A549 (cell line): ENCODE measurements at regions not wholly inside any gene's neighbourhood (a gene's known extent, or its start where the extent isn't known, plus 50 kb on each side); places are given as distances from the start of the nearest gene placed in this dataset.

Experiments
- ATAC-seq, 2 experiments: fragments of 200-7000 bp in 1 of 2; fragments of >200 bp in 1 of 2; cut with Nextera tagmentation in 1 of 2; cut with Tn5 transposase in 1 of 2; 3 replicates each; pipeline versions ENCODE4 v1.8.0 to v1.9.1; 2018 to 2020; ENCODE audit warnings: mild to moderate bottlenecking in 1 of 2, moderate library complexity in 1 of 2
- CTCF ChIA-PET: fragments of 300-600 bp; sonication (Branson Sonifier 250); formaldehyde crosslinking; extraction: SDS; loops from one replicate; lab custom pipeline; 2021; ENCODE audit warnings: antibody characterized with exemption, inconsistent platforms; lab: Yijun Ruan, JAX
- POLR2A ChIA-PET: fragments of 350-600 bp; formaldehyde crosslinking; extraction: SDS; loops from one replicate; lab custom pipeline; 2021; ENCODE audit warnings: antibody characterized with exemption, inconsistent platforms; lab: Yijun Ruan, JAX
- DNase-seq, 2 experiments: peaks; one replicate each; pipeline versions ENCODE4 v3.0.0 to v3.0.0-alpha.2; 2011 to 2016; ENCODE audit warnings: low read depth in 1 of 2, low spot score in 1 of 2
- FAIRE-seq: peaks from 2 replicates; lab custom pipeline; 2011; peaks lifted over from hg19 to GRCh38; lab: Jason Lieb, UNC
- H3K27ac ChIP-seq, 2 experiments: fragments of >200 bp; sonication (Bioruptor Twin); formaldehyde crosslinking; 3 replicates each; pipeline ENCODE4 v1.5.1; 2016 to 2017
- H3K4me1 ChIP-seq: fragments of >200 bp; sonication (Bioruptor Twin); formaldehyde crosslinking; 3 replicates; pipeline ENCODE4 v1.6.1; 2016
- H3K4me2 ChIP-seq: fragments of >200 bp; sonication (Bioruptor Twin); formaldehyde crosslinking; 3 replicates; pipeline ENCODE4 v1.6.1; 2016
- H3K4me3 ChIP-seq: fragments of >200 bp; sonication (Bioruptor Twin); formaldehyde crosslinking; 3 replicates; pipeline ENCODE4 v1.5.1; 2016
- H3K9me3 ChIP-seq: fragments of >200 bp; sonication (Bioruptor Twin); formaldehyde crosslinking; 3 replicates; pipeline ENCODE4 v1.6.1; 2016
- CBX8 ChIP-seq: fragments of 200-600 bp; sonication (generic); IDR thresholded peaks from 2 replicates; pipeline ENCODE4 v1.6.1; 2016
- CHD4 ChIP-seq: fragments of 200-600 bp; sonication (generic); IDR thresholded peaks from 2 replicates; pipeline ENCODE4 v1.6.1; 2016; ENCODE audit warnings: antibody characterized with exemption, mild to moderate bottlenecking, borderline replicate concordance
- EHF ChIP-seq: fragments of 250-450 bp; sonication (Bioruptor Pico); IDR thresholded peaks from 2 replicates; pipeline ENCODE4 v1.5.0; 2020; ENCODE audit warnings: mild to moderate bottlenecking
- EHMT2 ChIP-seq: fragments of 200-600 bp; sonication (generic); IDR thresholded peaks from 2 replicates; pipeline ENCODE4 v1.6.1; 2016; ENCODE audit warnings: antibody characterized with exemption, low read depth, mild to moderate bottlenecking, moderate library complexity
- EP300 ChIP-seq, 2 experiments: fragments of >200 bp; sonication (Bioruptor Twin); formaldehyde crosslinking; IDR thresholded peaks; 2 replicates in 1 of 2; 3 replicates in 1 of 2; pipeline ENCODE4 v1.6.1; 2016 to 2017
- GATA3 ChIP-seq: IDR thresholded peaks from 2 replicates; pipeline ENCODE4 v1.6.1; 2012; ENCODE audit warnings: borderline replicate concordance
- HEYL ChIP-seq: fragments of 250-450 bp; sonication (Bioruptor Pico); IDR thresholded peaks from 2 replicates; pipeline ENCODE4 v1.8.0; 2021; ENCODE audit warnings: mild to moderate bottlenecking, moderate library complexity
- HOXB13 ChIP-seq: fragments of 250-450 bp; sonication (Bioruptor Pico); IDR thresholded peaks from 2 replicates; pipeline ENCODE4 v1.5.0; 2020; ENCODE audit warnings: low read depth, mild to moderate bottlenecking, moderate library complexity
- HOXB5 ChIP-seq: fragments of 250-450 bp; sonication (Bioruptor Pico); IDR thresholded peaks from 2 replicates; pipeline ENCODE4 v1.5.0; 2020; ENCODE audit warnings: mild to moderate bottlenecking, moderate library complexity
- JUN ChIP-seq, 2 experiments: fragments of >200 bp; sonication (Bioruptor Twin); formaldehyde crosslinking; IDR thresholded peaks; 2 replicates in 1 of 2; 3 replicates in 1 of 2; pipeline ENCODE4 v1.6.1; 2016 to 2017
- KDM1A ChIP-seq: fragments of 200-600 bp; sonication (generic); IDR thresholded peaks from 2 replicates; pipeline ENCODE4 v1.6.1; 2016; ENCODE audit warnings: low read depth, mild to moderate bottlenecking
- KDM5A ChIP-seq: fragments of 200-600 bp; sonication (generic); IDR thresholded peaks from 2 replicates; pipeline ENCODE4 v1.6.1; 2016; ENCODE audit warnings: antibody characterized with exemption, mild to moderate bottlenecking
- NPAS2 ChIP-seq: fragments of 250-450 bp; sonication (Bioruptor Pico); IDR thresholded peaks from 2 replicates; pipeline ENCODE4 v1.8.0; 2022; ENCODE audit warnings: mild to moderate bottlenecking, moderate library complexity, borderline replicate concordance
- NR3C1 ChIP-seq: fragments of >200 bp; sonication (Bioruptor Twin); formaldehyde crosslinking; IDR thresholded peaks from 3 replicates; pipeline ENCODE4 v1.6.1; 2017
- POLR2AphosphoS2 ChIP-seq: conservative IDR thresholded peaks from 2 replicates; pipeline ENCODE4 v1.6.1; 2012; ENCODE audit warnings: low read length, improper control_type of control experiment, inconsistent platforms
- RNF2 ChIP-seq: fragments of 200-600 bp; sonication (generic); IDR thresholded peaks from 2 replicates; pipeline ENCODE4 v1.6.1; 2016; ENCODE audit warnings: low read depth, mild to moderate bottlenecking, antibody characterized with exemption, moderate library complexity, borderline replicate concordance
- ZFP36 ChIP-seq: fragments of 450-650 bp; IDR thresholded peaks from 2 replicates; pipeline ENCODE4 v1.6.1; 2014; ENCODE audit warnings: borderline replicate concordance; ENCODE audit not compliant: partially characterized antibody
- ZNF302 ChIP-seq: fragments of 250-450 bp; sonication (Bioruptor Pico); IDR thresholded peaks from 2 replicates; pipeline ENCODE4 v1.9.0; 2021; ENCODE audit warnings: inconsistent platforms, mild to moderate bottlenecking, moderate library complexity
- WGBS: methylation state at CpG from one replicate; pipeline ENCODE4 v1.1.6; 2017; ENCODE audit errors: missing lambda C conversion rate; 5-methylcytosine and 5-hydroxymethylcytosine counted together
- TF ChIP-seq, protein P1 (sequence below): fragments of 200-600 bp; sonication (generic); IDR thresholded peaks from 2 replicates; pipeline ENCODE4 v1.6.1; 2016; ENCODE audit warnings: antibody characterized with exemption, mild to moderate bottlenecking, moderate library complexity
- TF ChIP-seq, protein P2 (sequence below): fragments of 450-650 bp; IDR thresholded peaks from 2 replicates; pipeline ENCODE4 v1.6.1; 2014; ENCODE audit warnings: antibody characterized with exemption

DNA sequence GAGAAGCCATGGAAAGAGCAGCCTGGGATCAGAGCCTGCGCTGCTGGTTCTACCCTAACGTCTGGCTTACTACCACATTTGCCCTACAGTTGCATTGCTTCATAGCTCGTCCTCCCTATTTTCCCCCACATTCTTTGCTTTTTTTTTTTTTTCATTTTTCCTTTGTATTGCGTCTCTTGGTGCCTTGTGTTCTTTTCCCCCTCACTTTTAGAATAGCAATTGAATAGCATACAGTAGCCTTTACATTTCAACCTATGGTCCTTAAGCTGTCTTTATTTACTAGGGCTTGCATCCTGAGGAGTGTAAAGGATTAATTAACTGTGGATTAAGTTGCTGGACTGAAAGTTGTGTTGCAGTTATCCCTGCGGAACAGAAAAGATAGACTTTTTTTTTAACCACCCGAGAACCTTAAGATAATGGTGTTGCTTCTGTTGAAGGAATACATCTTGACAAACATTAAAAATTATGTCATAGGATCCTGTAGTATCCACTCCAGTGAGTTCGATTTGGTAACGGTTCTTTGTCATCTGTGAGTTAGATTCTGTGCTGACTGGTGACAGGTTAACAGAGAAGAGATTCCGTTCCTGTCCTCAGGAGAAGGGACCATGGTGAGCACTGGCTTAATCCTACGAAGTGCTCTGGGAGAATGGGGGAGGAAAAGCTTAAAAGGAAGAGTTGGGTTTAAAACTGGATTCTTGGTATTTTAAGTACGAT is 417.4 kb upstream of the NAALADL2 start (continued):
- TF ChIP-seq, protein P1, sequence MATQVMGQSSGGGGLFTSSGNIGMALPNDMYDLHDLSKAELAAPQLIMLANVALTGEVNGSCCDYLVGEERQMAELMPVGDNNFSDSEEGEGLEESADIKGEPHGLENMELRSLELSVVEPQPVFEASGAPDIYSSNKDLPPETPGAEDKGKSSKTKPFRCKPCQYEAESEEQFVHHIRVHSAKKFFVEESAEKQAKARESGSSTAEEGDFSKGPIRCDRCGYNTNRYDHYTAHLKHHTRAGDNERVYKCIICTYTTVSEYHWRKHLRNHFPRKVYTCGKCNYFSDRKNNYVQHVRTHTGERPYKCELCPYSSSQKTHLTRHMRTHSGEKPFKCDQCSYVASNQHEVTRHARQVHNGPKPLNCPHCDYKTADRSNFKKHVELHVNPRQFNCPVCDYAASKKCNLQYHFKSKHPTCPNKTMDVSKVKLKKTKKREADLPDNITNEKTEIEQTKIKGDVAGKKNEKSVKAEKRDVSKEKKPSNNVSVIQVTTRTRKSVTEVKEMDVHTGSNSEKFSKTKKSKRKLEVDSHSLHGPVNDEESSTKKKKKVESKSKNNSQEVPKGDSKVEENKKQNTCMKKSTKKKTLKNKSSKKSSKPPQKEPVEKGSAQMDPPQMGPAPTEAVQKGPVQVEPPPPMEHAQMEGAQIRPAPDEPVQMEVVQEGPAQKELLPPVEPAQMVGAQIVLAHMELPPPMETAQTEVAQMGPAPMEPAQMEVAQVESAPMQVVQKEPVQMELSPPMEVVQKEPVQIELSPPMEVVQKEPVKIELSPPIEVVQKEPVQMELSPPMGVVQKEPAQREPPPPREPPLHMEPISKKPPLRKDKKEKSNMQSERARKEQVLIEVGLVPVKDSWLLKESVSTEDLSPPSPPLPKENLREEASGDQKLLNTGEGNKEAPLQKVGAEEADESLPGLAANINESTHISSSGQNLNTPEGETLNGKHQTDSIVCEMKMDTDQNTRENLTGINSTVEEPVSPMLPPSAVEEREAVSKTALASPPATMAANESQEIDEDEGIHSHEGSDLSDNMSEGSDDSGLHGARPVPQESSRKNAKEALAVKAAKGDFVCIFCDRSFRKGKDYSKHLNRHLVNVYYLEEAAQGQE, result no peak
- TF ChIP-seq CHD4 (no peak), NPAS2 (CRISPR knock-in tag) (no peak)
- TF ChIP-seq, protein P2, sequence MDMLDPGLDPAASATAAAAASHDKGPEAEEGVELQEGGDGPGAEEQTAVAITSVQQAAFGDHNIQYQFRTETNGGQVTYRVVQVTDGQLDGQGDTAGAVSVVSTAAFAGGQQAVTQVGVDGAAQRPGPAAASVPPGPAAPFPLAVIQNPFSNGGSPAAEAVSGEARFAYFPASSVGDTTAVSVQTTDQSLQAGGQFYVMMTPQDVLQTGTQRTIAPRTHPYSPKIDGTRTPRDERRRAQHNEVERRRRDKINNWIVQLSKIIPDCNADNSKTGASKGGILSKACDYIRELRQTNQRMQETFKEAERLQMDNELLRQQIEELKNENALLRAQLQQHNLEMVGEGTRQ, result no peak

DNA sequence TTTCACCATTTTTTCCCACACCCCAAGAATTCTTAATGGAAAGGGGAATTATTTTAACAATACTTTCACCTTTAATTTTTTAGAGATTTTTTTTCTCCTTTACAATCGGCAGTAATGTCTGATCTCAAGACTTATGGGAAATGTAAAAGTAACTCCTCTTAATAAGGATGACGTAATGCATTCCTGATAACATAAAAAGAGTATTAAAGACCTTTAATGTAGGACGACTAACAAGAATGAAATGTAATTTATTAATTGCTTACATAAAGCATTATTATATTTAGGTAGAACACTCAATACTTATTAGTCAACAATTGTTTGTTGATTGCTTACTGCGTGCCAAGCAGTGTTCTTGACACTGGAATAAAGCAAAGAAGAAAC is 416.8 kb upstream of the NAALADL2 start:
- Histone ChIP-seq H3K4me2 (peak overlapping the region; percentile 79), H3K4me3 (no peak overlapping the region), H3K9me3 (no peaks in the 10 kb centered on the region), H3K27ac (no peak overlapping the region), H3K4me1 (peaks cover 16% of the 10 kb centered on the region)
- ChIA-PET POLR2A (no interaction called here), CTCF (no interaction called here)
- ATAC-seq, result no peak
- no peak for DNase-seq
- WGBS, result 75% methylated on average over 4 of the region's 4 CpGs
- TF ChIP-seq CBX8 (no peak), KDM5A (no peak), NR3C1 (no peak), CHD4 (no peak), HEYL (CRISPR knock-in tag) (no peak), EHF (CRISPR knock-in tag) (no peak), ZNF302 (CRISPR knock-in tag) (no peak), EP300 (IDR thresholded peaks at IDR 0.05) (no peak), HOXB5 (CRISPR knock-in tag) (no peak), RNF2 (no peak)
- TF ChIP-seq, protein P2, result no peak
- FAIRE-seq, result no peak

DNA sequence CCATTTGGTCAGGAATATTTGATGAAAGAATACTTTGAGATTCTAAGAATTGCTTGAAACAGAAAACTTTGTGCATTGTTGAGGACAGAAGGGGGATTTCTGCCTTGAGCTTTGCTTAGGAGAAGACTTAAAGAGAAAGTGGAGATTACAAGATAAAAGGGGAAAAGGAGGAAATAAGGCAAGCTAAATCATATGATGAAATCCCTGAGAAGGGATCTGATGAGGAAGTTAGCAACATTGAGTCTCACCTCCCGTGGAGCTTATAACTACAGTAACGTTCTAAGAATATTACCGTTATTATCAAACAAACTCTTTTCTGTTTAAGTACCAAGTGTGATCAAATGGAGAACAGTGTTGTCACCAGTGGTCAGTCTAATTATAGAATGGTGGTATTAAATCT is 414.7 kb upstream of the NAALADL2 start:
- ATAC-seq (no peak), DNase-seq (no peak), FAIRE-seq (no peak)
- no peak overlapping the region for H3K27ac ChIP-seq
- no peak overlapping the region for H3K4me3 ChIP-seq
- no peak overlapping the region for H3K4me2 ChIP-seq
- no peaks in the 10 kb centered on the region for H3K9me3 ChIP-seq
- peaks cover 4% of the 10 kb centered on the region; the same call in 1 of the 3 replicates for H3K4me1 ChIP-seq
- TF ChIP-seq HOXB13 (CRISPR knock-in tag) (no peak), GATA3 (no peak), POLR2AphosphoS2 (no peak), JUN (IDR thresholded peaks at IDR 0.05) (no peak), KDM1A (no peak), ZFP36 (no peak), EHMT2 (no peak), HEYL (CRISPR knock-in tag) (no peak)
- WGBS, result 82% methylated on average over 3 of the region's 3 CpGs
- CTCF ChIA-PET, result no interaction called here
- POLR2A ChIA-PET, result no interaction called here
